LNCAP (cell line): ENCODE measurements at regions not wholly inside any gene's neighbourhood (a gene's known extent, or its start where the extent isn't known, plus 50 kb on each side); places are given as distances from the start of the nearest gene placed in this dataset.

Experiments used
- CTCF ChIP-seq: fragments of 450-650 bp; IDR thresholded peaks from 2 replicates; pipeline ENCODE4 v1.5.1; 2017; ENCODE audit warnings: mild to moderate bottlenecking

- no peak for TF ChIP-seq CTCF
These were observed 263.5 kb downstream of the TAF11L14 start for GRCh38 chr5:17897776-17898175.

GRCh38 chr5:17898766-17899165 is 264.5 kb downstream of the TAF11L14 start:
- no peak for TF ChIP-seq CTCF

GRCh38 chr5:17907094-17907493 is 272.8 kb downstream of the TAF11L14 start:
- no peak for TF ChIP-seq CTCF

- TF ChIP-seq CTCF = no peak
These were observed 276.1 kb downstream of the TAF11L14 start for GRCh38 chr5:17910318-17910717.

GRCh38 chr5:17912794-17913193 is 278.5 kb downstream of the TAF11L14 start:
- TF ChIP-seq CTCF = no peak

GRCh38 chr5:17916446-17916845 is 282.2 kb downstream of the TAF11L14 start:
- no peak for TF ChIP-seq CTCF

- TF ChIP-seq CTCF = no peak
These were observed 283.2 kb downstream of the TAF11L14 start for GRCh38 chr5:17917465-17917864.

- TF ChIP-seq CTCF = no peak
These were observed 284.3 kb downstream of the TAF11L14 start for GRCh38 chr5:17918373-17919104.
